CD4-positive, CD25-positive, alpha-beta regulatory T cell (primary cell): ENCODE measurements at regions not wholly inside any gene's neighbourhood (a gene's known extent, or its start where the extent isn't known, plus 50 kb on each side); places are given as distances from the start of the nearest gene placed in this dataset.
"Not testable (repeated sequence)": the region's sequence is repeated elsewhere in the genome, so short reads cannot be mapped to it uniquely, and the experiment has no call there.

ENCODE experiments used
- ATAC-seq, 2 donors: fragments of 150-1000 bp; cut with Tn5 transposase; one replicate each; pipeline ENCODE4 v1.10.0; 2021; ENCODE audit warnings: low read depth in 2 of 2, moderate number of reproducible peaks in 2 of 2, moderate library complexity in 1 of 2
- DNase-seq, 3 donors: peaks; one replicate each; pipeline versions ENCODE4 v3.0.0 to v3.0.0-alpha.2; 2012 to 2022; ENCODE audit warnings: mixed read lengths in 1 of 3
- H3K27ac ChIP-seq: one replicate; pipeline ENCODE4 v1.7.0; 2013; ENCODE audit warnings: mild to moderate bottlenecking, low read length; ENCODE audit not compliant: insufficient read depth, poor library complexity, severe bottlenecking
- H3K27me3 ChIP-seq: one replicate; pipeline ENCODE4 v1.7.0; 2013; ENCODE audit warnings: low read length; ENCODE audit not compliant: control insufficient read depth, insufficient read depth
- H3K36me3 ChIP-seq: one replicate; pipeline ENCODE4 v1.7.0; 2013; ENCODE audit warnings: mild to moderate bottlenecking, low read length, moderate library complexity; ENCODE audit not compliant: control insufficient read depth, insufficient read depth
- H3K4me1 ChIP-seq: 2 replicates; pipeline ENCODE4 v1.7.0; 2013; ENCODE audit warnings: mild to moderate bottlenecking, low read length; ENCODE audit not compliant: insufficient read depth, control insufficient read depth, poor library complexity, severe bottlenecking
- H3K4me3 ChIP-seq: one replicate; pipeline ENCODE4 v1.7.0; 2013; ENCODE audit warnings: low read depth, mild to moderate bottlenecking, low read length, moderate library complexity
- H3K9me3 ChIP-seq, 2 experiments: 1 replicate in 1 of 2; 2 replicates in 1 of 2; pipeline ENCODE4 v1.7.0; 2013; ENCODE audit warnings: low read length in 2 of 2, mild to moderate bottlenecking in 1 of 2, moderate library complexity in 1 of 2; ENCODE audit not compliant: control insufficient read depth in 2 of 2
- H3K27ac Mint-ChIP-seq, 3 donors: one replicate each; pipeline ENCODE4 v1.8.0; 2020 to 2022; ENCODE audit warnings: mild to moderate bottlenecking in 3 of 3, mixed read lengths in 3 of 3, moderate library complexity in 2 of 3
- H3K27me3 Mint-ChIP-seq: one replicate; pipeline ENCODE4 v1.8.0; 2022; ENCODE audit warnings: mild to moderate bottlenecking, mixed read lengths
- H3K36me3 Mint-ChIP-seq: one replicate; pipeline ENCODE4 v1.8.0; 2020; ENCODE audit warnings: mixed read lengths
- H3K4me1 Mint-ChIP-seq, 4 donors: one replicate each; pipeline ENCODE4 v1.8.0; 2020 to 2022; ENCODE audit warnings: mixed read lengths in 4 of 4, mild to moderate bottlenecking in 1 of 4
- H3K4me3 Mint-ChIP-seq, 4 donors: one replicate each; pipeline ENCODE4 v1.8.0; 2020 to 2022; ENCODE audit warnings: mild to moderate bottlenecking in 4 of 4, mixed read lengths in 4 of 4, moderate library complexity in 3 of 4
- H3K9me3 Mint-ChIP-seq, 7 donors: one replicate each; pipeline ENCODE4 v1.8.0; 2020 to 2022; ENCODE audit warnings: mixed read lengths in 7 of 7, mild to moderate bottlenecking in 3 of 7, moderate library complexity in 2 of 7

GRCh38 chr16:55058576-55058975 is 127.9 kb downstream of the IRX5 start:
- peaks cover 8% of the 10 kb centered on the region for H3K27me3 ChIP-seq
- H3K9me3 ChIP-seq: no peaks in the 10 kb centered on the region
- DNase-seq (no peak), ATAC-seq (no peak)
- H3K4me3 Mint-ChIP-seq: no peak overlapping the region
- peaks cover 44% of the 10 kb centered on the region for H3K27me3 Mint-ChIP-seq
- H3K36me3 Mint-ChIP-seq: no peaks in the 10 kb centered on the region
- H3K4me3 ChIP-seq: no peak overlapping the region
- peaks cover 0 to 4% (median 0%) of the 10 kb centered on the region in 7 donors for H3K9me3 Mint-ChIP-seq
- H3K4me1 Mint-ChIP-seq: no peaks in the 10 kb centered on the region
- H3K27ac Mint-ChIP-seq: no peak overlapping the region
- H3K4me1 ChIP-seq: no peaks in the 10 kb centered on the region
- no peaks in the 10 kb centered on the region for H3K36me3 ChIP-seq
- no peak overlapping the region for H3K27ac ChIP-seq

GRCh38 chr16:55059146-55059545 is 128.5 kb downstream of the IRX5 start:
- Histone ChIP-seq H3K36me3 (no peaks in the 10 kb centered on the region), H3K4me1 (no peaks in the 10 kb centered on the region), H3K27me3 (peaks cover 8% of the 10 kb centered on the region), H3K27ac (no peak overlapping the region), H3K4me3 (no peak overlapping the region), H3K9me3 (no peaks in the 10 kb centered on the region)
- Mint-ChIP-seq H3K27me3 (peaks cover 42% of the 10 kb centered on the region), H3K4me3 (no peak overlapping the region), H3K4me1 (no peaks in the 10 kb centered on the region), H3K9me3 (peaks cover 0 to 4% (median 0%) of the 10 kb centered on the region in 7 donors), H3K36me3 (no peaks in the 10 kb centered on the region), H3K27ac (no peak overlapping the region)
- ATAC-seq (no peak), DNase-seq (no peak)

GRCh38 chr16:55061126-55061525 is 130.5 kb downstream of the IRX5 start:
- ATAC-seq: no peak

GRCh38 chr16:55062442-55062841 is 131.8 kb downstream of the IRX5 start:
- H3K9me3 Mint-ChIP-seq: peaks cover 0 to 6% (median 0%) of the 10 kb centered on the region in 7 donors
- Histone ChIP-seq H3K27ac (no peak overlapping the region), H3K4me3 (no peak overlapping the region), H3K9me3 (no peaks in the 10 kb centered on the region), H3K27me3 (no peaks in the 10 kb centered on the region), H3K4me1 (no peaks in the 10 kb centered on the region), H3K36me3 (no peaks in the 10 kb centered on the region)
- H3K27ac Mint-ChIP-seq: no peak overlapping the region
- no peaks in the 10 kb centered on the region for H3K36me3 Mint-ChIP-seq
- DNase-seq: no peak
- no peak for ATAC-seq
- peaks cover 21% of the 10 kb centered on the region for H3K27me3 Mint-ChIP-seq
- no peak overlapping the region for H3K4me3 Mint-ChIP-seq
- H3K4me1 Mint-ChIP-seq: no peaks in the 10 kb centered on the region

More at GRCh38 chr16:55061126-55061525, 130.5 kb downstream of the IRX5 start:
- no peak overlapping the region for H3K4me3 Mint-ChIP-seq
- Histone ChIP-seq H3K27ac (no peak overlapping the region), H3K27me3 (peaks cover 4% of the 10 kb centered on the region), H3K4me3 (no peak overlapping the region), H3K4me1 (no peaks in the 10 kb centered on the region), H3K9me3 (no peaks in the 10 kb centered on the region), H3K36me3 (no peaks in the 10 kb centered on the region)
- H3K36me3 Mint-ChIP-seq: no peaks in the 10 kb centered on the region
- peaks cover 35% of the 10 kb centered on the region for H3K27me3 Mint-ChIP-seq
- H3K9me3 Mint-ChIP-seq: peaks cover 0 to 6% (median 0%) of the 10 kb centered on the region in 7 donors
- no peaks in the 10 kb centered on the region for H3K4me1 Mint-ChIP-seq
- DNase-seq: no peak
- H3K27ac Mint-ChIP-seq: no peak overlapping the region

GRCh38 chr16:55072976-55073375 is 142.3 kb downstream of the IRX5 start:
- H3K4me1 Mint-ChIP-seq: no peaks in the 10 kb centered on the region
- no peak for ATAC-seq

GRCh38 chr16:55073830-55074229 is 143.2 kb downstream of the IRX5 start:
- Histone ChIP-seq H3K27ac (no peak overlapping the region), H3K27me3 (no peaks in the 10 kb centered on the region), H3K36me3 (no peaks in the 10 kb centered on the region), H3K4me3 (no peak overlapping the region), H3K4me1 (no peaks in the 10 kb centered on the region), H3K9me3 (no peaks in the 10 kb centered on the region)
- H3K9me3 Mint-ChIP-seq: peaks cover 0 to 3% (median 0%) of the 10 kb centered on the region in 7 donors
- H3K27ac Mint-ChIP-seq: no peak overlapping the region
- H3K36me3 Mint-ChIP-seq: no peaks in the 10 kb centered on the region
- H3K4me3 Mint-ChIP-seq: no peak overlapping the region
- ATAC-seq: no peak
- no peaks in the 10 kb centered on the region for H3K27me3 Mint-ChIP-seq
- no peaks in the 10 kb centered on the region for H3K4me1 Mint-ChIP-seq
- DNase-seq: no peak

More at GRCh38 chr16:55072976-55073375, 142.3 kb downstream of the IRX5 start:
- H3K4me3 Mint-ChIP-seq: no peak overlapping the region
- Histone ChIP-seq H3K27ac (no peak overlapping the region), H3K9me3 (no peaks in the 10 kb centered on the region), H3K36me3 (no peaks in the 10 kb centered on the region), H3K4me3 (no peak overlapping the region), H3K27me3 (no peaks in the 10 kb centered on the region), H3K4me1 (no peaks in the 10 kb centered on the region)
- no peak overlapping the region for H3K27ac Mint-ChIP-seq
- peaks cover 0 to 3% (median 0%) of the 10 kb centered on the region in 7 donors for H3K9me3 Mint-ChIP-seq
- no peaks in the 10 kb centered on the region for H3K36me3 Mint-ChIP-seq
- DNase-seq: no peak
- H3K27me3 Mint-ChIP-seq: no peaks in the 10 kb centered on the region

- H3K36me3 ChIP-seq, H3K27ac ChIP-seq, H3K4me1 Mint-ChIP-seq, H3K9me3 Mint-ChIP-seq, H3K4me3 ChIP-seq, H3K27ac Mint-ChIP-seq, H3K4me3 Mint-ChIP-seq, H3K9me3 ChIP-seq, H3K27me3 Mint-ChIP-seq, DNase-seq, H3K36me3 Mint-ChIP-seq, H3K4me1 ChIP-seq, ATAC-seq, H3K27me3 ChIP-seq: not testable (repeated sequence)
These were observed 144.5 kb downstream of the IRX5 start for GRCh38 chr16:55075208-55075607.

- no peaks in the 10 kb centered on the region for H3K9me3 ChIP-seq
- no peaks in the 10 kb centered on the region for H3K4me1 ChIP-seq
- Mint-ChIP-seq H3K27ac (no peak overlapping the region), H3K36me3 (no peaks in the 10 kb centered on the region), H3K4me1 (peaks cover 0 to 4% (median 0%) of the 10 kb centered on the region in 4 donors), H3K9me3 (peaks cover 0 to 3% (median 0%) of the 10 kb centered on the region in 7 donors), H3K4me3 (no peak overlapping the region), H3K27me3 (peaks cover 10% of the 10 kb centered on the region)
- ATAC-seq (no peak), DNase-seq (no peak)
- no peak overlapping the region for H3K4me3 ChIP-seq
- H3K27ac ChIP-seq: no peak overlapping the region
- no peaks in the 10 kb centered on the region for H3K36me3 ChIP-seq
- H3K27me3 ChIP-seq: no peaks in the 10 kb centered on the region
These were observed 145.4 kb downstream of the IRX5 start for GRCh38 chr16:55076053-55076452.
